ENCODE measurements at regions not wholly inside any gene's neighbourhood (a gene's known extent, or its start where the extent isn't known, plus 50 kb on each side); places are given as distances from the start of the nearest gene placed in this dataset.

- H3K4me3 ChIP-seq (ENCODE audit: low read depth, low read length), result no peak overlapping the region
- no peak for TF ChIP-seq CTCF (IDR thresholded peaks at IDR 0.05; ENCODE audit: insufficient read depth, low read depth, low read length)
- no peak for DNase-seq (ENCODE audit: low read depth)
Measured at GRCh38 chr7:135812148-135812547, 63.5 kb upstream of the FAM180A start.

GRCh38 chr7:135811506-135811905 is 62.9 kb upstream of the FAM180A start:
- TF ChIP-seq CTCF (IDR thresholded peaks at IDR 0.05; ENCODE audit: insufficient read depth, low read depth, low read length), result no peak
- DNase-seq (ENCODE audit: low read depth), result peak; percentile 81
- no peak overlapping the region for H3K4me3 ChIP-seq (ENCODE audit: low read depth, low read length)

DNA sequence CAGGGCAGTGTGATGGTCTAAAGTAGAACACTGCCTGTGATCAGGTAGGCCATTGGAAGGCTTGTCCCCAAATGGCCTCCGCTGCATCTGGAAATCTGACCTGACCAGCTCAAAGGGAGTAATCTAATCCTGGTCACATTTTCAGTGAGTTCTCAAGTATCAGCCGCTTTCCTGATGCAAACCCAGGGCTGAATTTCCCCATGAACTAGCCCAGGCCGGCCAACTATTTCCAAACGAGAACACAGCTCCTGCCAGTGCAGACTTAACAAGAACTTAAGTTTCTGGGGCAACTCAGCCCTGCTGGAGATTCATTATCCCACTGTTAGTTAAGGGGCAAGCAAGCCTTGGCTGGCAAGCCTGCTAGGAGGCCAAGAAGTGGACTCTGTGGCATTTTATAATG is 59.6 kb upstream of the FAM180A start:
- H3K4me3 ChIP-seq (ENCODE audit: low read depth, low read length), result no peak overlapping the region
- TF ChIP-seq CTCF (IDR thresholded peaks at IDR 0.05; ENCODE audit: insufficient read depth, low read depth, low read length), result no peak
- DNase-seq (ENCODE audit: low read depth), result no peak

DNA sequence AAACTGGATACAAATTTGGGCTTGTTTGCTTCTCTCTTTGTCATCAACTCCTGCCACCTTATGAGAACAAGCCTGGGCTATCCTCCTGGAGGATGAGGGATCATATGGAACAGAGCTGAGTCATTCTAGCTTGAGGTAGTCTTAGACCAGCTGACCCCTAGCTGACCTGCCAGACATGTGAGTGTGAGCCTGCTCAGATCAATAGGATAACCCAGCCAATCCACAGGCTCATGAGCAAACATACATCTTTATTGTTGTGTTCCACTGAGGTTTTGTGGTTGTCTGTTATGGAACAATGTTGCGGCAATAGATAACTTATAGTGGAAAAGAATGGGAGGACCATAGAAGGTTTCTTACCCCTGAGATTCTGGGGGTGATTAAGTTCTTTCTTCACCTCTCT is 54.5 kb upstream of the FAM180A start:
- DNase-seq (ENCODE audit: low read depth), result no peak
- H3K4me3 ChIP-seq (ENCODE audit: low read depth, low read length), result no peak overlapping the region
- no peak for TF ChIP-seq CTCF (IDR thresholded peaks at IDR 0.05; ENCODE audit: insufficient read depth, low read depth, low read length)

DNA sequence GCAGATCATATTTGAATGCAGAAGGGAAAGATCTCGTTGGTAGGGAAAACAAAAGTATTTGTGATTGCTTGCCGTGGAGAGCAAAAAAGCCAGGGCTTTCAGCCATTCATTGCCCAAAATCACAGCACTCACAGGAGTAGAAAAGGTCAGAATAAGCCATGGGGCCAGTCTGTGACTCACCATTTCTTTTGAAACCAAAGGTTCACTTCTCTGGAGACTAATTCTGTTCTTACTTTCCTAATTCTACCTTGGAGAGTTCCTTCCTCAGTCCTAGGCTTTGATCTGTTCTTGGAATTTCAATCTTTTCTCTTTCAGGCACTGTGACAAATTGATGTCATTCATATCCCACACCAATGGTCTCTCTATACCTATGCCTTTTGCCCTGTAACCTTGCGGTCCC is 54.1 kb upstream of the FAM180A start:
- no peak for TF ChIP-seq CTCF (IDR thresholded peaks at IDR 0.05; ENCODE audit: insufficient read depth, low read depth, low read length)
- DNase-seq (ENCODE audit: low read depth), result no peak
- no peak overlapping the region for H3K4me3 ChIP-seq (ENCODE audit: low read depth, low read length)

DNA sequence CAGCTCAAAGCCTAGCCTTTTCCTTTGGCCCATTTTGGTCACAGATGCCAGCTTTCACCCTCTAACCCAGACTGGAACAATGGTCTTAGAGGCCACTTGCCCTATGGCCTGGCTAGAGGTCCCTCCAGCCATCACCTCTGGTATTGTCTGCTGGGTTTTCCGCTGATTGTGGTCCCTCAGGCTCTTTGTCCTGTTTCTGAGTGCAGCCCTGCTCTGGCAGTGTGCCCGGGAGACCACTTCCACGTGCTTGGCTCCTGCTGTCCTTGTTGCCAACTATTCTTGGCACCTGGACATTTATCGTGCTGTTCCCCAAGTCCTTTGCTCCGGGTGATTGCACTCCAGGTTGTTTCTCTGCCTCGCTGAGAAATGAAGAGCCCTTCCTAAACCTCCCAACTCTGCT is 53.3 kb upstream of the FAM180A start:
- TF ChIP-seq CTCF (IDR thresholded peaks at IDR 0.05; ENCODE audit: insufficient read depth, low read depth, low read length), result no peak
- no peak for DNase-seq (ENCODE audit: low read depth)
- H3K4me3 ChIP-seq (ENCODE audit: low read depth, low read length), result no peak overlapping the region

DNA sequence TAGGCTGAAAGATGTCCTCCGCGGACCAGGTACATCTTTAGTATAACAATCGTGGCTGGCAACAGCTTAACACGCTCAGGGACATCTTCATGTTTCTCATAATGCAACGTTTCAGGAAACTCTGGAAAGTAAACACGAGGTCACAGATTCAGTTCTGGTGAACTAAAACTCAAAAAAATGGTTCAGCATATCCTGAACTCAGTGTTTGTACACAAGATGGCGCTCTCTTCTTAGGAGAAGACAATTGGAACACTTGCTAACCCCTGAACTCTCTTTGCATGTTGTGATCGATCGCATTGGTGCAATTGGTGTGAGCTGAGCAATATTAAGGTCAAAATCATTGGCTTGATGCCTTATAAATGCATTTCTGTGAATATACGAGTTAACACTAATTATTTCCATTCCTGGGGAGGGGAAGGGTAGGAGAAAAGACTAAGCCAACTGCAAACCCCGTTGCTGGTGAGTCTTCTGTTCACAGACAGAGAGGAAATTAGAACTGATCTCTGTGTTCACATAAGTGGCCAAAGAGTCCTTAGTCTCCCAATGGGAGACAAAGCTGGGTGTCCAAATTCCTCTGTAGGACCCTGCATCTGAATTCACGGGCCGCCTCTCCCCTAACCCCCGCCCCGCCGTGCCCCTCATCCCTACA is 52.6 kb upstream of the FAM180A start:
- no peak overlapping the region for H3K4me3 ChIP-seq (ENCODE audit: low read depth, low read length)
- peak; percentile 80 for TF ChIP-seq CTCF (IDR thresholded peaks at IDR 0.05; ENCODE audit: insufficient read depth, low read depth, low read length)
- peak; percentile 74 for DNase-seq (ENCODE audit: low read depth)
